Right ventricle myocardium inferior (tissue), 1 donor: ENCODE measurements at regions not wholly inside any gene's neighbourhood (a gene's known extent, or its start where the extent isn't known, plus 50 kb on each side); places are given as distances from the start of the nearest gene placed in this dataset.

Source experiments
- ATAC-seq: fragments of 200-7000 bp; cut with Tn5 transposase; one replicate; pipeline ENCODE4 v1.9.1; 2020; ENCODE audit warnings: mild to moderate bottlenecking, moderate library complexity
- DNase-seq: peaks from one replicate; pipeline ENCODE4 v3.0.0; 2021; ENCODE audit errors: missing footprints
- intact Hi-C: fragments of 100-400 bp; cut with DNase I; formaldehyde crosslinking; loops from one replicate; pipeline ENCODE4 v1.11.0; 2022
- donor health status: DM: no; HTN: yes; CAD: no; lungs with severe emphysema.

DNA sequence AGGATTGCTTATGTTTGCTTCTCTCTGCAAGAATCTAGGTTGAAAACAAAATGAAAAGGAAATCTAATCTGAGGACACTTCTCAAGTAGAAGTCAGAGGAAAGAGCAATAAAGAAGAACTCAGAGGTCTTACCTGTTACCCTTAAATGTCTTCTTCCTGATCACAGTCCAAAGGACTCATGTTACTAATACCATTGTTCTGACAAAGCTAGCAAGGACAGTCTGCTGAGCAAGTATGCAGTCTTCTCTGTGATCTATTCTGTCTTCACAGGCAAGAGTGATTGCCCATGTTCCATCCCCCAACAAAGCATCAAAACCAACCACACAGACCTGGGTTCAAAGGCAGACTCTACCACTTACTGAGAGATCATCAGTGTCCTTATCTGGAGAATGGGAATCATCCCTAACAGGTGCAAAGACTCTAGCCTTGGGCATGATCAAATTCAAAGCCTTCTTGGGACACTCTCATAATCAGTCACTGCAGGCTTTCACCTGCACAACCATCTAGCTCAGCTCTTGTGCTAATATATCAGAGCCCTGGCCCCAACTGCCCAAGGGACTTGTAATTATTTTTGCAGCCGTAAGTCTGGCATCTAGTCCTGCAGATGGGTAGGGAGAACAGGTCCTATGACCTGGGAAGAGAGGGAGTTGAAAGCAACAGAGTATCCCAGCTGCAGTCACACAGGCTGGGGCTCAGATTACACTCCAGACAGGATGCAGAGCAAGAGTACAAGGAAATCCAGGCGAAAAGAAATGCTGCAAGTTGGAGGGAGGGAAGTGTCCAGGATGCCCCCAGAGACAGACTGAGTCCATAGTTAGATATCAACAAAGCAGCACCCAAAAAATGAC, 97.9 kb upstream of the NUDT4 start:
- ATAC-seq (no peak), DNase-seq (no peak)
- intact Hi-C loops = no loop called here

DNA sequence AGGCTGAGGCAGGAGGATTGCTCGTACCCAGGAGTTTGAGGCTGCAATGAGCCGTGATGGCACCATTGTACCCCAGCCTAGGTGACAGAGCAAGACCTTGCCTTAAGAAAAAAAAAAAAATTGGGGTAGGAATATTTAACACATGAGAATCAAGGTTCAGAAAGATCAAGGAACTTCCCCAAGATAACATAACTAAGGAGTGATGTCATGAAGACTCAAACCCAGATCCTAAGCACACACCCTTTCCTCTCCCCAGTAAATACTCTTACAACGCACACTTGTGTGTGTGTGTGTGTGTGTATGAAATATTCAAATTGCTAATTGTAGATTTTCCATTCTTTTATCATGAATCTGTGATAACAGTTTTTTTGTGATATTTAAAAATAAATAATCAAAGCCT, 90.6 kb upstream of the NUDT4 start:
- ATAC-seq (no peak), DNase-seq (no peak)
- intact Hi-C loops = no loop called here

DNA sequence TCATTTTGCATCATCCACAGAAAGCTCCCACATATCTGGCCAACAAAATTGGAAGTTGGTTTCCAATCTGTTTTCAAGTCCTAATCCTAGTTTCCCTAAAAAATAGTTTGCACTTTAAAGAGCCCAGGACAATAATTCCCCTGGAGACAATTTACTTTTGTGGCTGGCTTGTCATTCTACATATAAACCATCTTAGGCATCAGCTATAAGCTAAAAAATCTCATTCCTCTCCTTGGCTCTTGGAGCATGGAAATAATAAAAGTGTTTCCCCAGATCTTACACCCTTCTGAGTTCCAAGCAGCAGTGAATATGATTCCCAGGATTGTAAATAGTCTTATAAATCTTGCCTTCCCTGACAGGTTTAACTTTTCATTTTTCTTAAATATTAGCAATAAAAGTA, 89.1 kb upstream of the NUDT4 start:
- DNase-seq (no peak), ATAC-seq (no peak)
- intact Hi-C loops = no loop called here

DNA sequence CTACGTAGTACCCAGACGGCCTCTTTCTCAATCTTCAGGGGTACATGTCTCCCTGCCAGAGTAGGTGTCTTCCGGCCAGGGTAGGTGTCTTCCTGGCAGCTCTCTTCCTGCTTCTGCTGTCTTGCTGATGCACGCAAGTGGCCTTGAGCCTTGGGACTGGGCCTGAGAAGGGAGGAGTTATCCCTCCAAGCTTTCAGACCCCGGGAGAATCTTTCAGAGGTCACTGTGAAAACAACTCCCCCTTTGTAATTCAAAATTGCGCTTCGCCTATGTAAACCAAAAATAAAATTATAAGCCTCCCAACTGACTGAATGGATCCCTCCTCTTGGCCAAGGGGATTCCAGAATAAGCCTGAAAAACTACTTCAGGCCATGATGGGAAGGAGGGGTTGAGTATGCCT, 87.3 kb upstream of the NUDT4 start:
- no peak for DNase-seq
- intact Hi-C loops = no loop called here
- no peak for ATAC-seq

DNA sequence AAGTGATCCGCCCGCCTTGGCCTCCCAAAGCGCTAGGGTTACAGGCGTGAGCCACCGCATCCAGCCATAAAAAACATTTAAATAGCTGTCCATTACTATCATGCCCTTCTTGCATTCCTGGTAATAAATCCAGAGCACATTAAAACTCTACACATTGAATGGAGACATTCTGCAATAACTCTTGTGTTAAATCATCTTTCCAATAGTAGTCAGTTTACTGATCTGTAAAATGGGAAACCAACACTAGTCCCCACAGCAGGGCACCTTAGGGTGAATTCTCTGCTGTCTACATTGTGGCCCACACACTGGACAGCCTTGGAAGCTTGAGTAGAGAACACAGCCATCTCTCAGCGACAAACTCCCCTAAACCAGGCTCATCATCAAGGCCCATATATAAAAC, 85.5 kb upstream of the NUDT4 start:
- ATAC-seq (no peak), DNase-seq (no peak)
- intact Hi-C loops = no loop called here

DNA sequence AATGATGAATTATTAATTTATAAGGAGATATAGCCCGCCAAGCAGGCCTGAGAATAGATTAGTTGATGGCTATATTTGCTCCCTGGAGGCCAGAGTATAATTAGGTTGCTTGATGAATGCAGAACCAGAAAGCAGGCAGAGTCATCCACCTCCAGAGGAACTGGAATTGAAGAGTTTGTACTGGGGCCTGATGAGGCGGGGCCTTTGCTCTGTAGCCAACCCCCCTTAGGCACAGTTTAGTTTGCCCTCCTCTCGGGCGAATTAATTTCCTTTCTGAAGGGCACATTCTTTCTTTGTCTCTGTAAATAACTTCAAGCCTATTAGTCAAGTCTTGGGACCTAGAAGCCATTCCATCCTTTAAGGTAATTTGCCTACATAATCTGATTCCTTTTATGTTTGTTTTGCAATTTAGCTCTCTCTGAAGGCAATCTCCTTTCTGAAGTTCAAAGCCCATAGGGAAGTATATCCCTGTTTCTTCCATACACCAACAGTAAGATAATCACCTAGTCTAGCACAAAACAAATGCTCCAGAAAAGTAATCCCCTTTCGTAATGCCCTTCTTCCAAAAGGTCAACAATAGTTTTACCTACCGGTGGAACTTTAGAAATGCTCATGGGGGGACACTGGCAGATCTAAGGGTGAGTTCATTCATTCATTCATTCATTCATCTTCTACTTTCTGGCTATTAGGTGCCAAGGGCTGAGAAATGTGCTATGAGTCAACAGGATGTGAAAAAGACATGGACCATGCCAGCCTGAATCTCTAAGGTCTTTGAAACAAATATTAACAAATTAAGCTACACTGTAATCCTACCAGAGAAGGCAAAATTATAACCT, 84.8 kb upstream of the NUDT4 start:
- DNase-seq = no peak
- ATAC-seq = no peak
- intact Hi-C loops = no loop called here

DNA sequence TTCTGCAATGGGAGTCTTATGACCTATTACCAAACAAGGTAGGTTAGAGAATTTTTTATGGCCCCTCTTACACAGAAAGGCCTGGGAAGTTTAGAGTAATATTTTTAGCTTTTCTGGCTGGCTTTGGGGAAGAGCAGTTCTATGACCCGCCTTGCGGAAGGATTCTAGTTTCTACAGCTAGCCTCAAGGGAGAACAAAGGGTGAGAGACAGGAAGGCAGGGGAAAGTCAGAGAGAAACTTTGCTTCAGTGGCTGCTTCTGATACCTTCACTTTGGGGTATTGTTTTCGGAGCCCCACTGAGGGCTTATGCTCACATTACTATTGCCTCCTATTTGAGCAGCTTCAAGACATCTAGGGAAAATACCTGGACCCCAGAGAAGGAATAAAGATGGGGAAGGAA, 80.7 kb upstream of the NUDT4 start:
- ATAC-seq (no peak), DNase-seq (no peak)
- intact Hi-C loops = no loop called here

DNA sequence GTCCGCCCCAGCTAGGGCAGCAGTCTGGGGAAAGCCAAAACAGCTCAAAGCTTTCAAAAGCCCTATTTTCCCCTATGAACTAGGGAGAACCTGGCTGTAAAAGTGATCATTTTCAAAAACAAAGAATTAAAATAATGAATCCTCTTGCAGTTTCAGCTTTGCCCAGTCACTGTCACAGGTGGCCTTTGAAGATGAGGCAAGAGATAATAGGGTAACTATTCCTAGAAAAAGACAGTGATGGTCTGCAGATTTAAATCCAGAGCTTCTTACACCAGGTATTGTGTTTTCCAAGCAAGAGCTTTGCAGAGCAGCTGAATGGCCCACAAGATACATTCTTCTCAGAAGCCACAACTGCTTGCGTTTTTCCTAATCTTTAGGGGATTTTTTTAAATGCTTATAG, 80.2 kb upstream of the NUDT4 start:
- intact Hi-C loops = no loop called here
- no peak for ATAC-seq

DNA sequence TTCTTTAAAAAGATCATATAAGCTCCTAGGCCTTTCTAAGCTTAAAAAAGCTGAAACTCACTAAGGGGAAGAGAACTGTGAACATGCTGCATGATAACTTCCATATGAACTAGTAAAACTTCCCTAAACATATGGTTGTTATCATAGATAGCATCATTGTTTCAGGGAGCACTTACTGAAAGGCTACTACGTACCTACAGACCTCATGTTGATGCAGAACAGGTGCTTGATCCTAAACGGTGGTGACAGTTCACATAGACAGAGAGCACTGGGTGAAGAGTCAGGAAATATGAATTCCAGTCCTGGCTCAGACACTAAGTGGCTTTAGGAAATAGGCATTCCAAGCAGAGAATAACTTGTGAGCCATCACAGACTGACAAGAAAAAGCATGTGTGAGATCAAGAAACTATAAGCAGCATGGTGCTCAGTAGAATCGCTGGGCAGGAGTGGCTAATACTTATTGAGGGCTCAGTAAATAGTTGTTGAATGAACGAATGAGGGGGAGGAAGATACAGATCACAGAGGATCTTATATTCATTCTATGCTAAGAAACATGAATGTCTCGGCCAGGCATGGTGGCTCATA, 78.4 kb upstream of the NUDT4 start:
- intact Hi-C loops = no loop called here
- DNase-seq = no peak
- ATAC-seq = no peak

More for the DNA sequence above, 80.2 kb upstream of the NUDT4 start:
- DNase-seq = no peak

DNA sequence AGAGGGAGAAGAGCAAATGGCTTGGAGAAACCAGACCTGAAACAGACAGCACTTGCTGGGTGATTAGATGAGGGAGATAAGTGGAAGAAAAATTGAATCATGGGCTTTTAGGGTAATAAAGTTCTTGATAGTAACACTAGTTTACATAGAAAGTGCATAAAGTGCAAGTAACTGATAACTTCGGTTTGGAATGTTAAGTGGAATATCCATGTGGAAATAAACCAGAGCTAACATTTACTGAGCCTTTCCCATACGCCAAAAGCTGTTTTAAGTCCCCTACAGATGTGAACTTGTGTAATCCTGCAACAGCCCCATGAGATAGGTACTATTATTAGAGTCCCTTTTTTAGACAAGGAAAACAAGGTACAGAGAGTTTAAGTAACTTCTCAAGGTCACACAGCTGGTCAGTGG, 77.1 kb upstream of the NUDT4 start:
- ATAC-seq (peak; percentile 68), DNase-seq (no peak)
- intact Hi-C loops = loop anchor here (5.0 kb wide), 2 partner anchors 118 to 173 kb away; no protein-coding TSS in a partner anchor

DNA sequence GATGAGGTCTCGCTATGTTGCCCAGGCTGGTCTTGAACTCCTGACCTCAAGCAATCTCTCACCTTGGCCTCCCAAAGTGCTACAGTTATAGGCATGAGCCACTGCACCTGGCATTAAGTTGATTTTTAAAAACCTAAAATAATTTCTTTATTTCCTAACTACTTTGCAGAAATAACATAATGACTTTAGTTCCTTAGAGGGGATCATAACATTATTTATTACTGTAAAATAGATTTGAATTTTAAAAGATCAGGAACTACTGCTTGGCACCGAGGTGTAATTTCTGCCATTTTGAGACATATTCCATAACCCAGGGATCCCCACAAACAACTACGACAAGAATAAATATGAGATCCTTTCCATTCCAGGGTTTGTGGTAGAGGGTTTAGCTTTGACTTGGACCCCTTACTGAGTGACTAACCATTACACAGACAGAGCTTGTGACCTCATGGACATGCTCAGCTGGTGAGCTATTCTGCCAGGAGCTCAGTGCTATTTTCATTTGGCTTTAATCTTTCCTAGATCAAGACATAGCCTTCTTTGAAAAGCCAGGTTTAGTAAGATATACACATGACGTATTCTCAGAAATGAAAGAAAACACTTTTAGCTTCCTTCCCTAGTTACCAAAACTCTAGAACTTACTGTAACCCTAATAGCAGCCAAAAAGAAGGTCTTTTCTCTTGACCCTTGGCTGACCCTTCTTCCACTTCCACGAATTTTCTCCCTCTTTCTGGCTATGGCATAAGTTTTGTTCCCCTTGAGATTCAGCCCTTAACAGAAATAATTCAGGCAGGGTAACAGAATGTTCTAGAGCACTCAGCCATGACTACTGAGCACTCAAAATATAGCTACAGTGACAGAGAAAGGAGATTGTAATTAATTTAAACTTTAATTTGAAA, 75.1 kb upstream of the NUDT4 start:
- intact Hi-C loops = loop anchor here (2.0 to 5.0 kb wide), 3 partner anchors 74 to 175 kb away; partner anchors contain the start of gene NUDT4
- no peak for DNase-seq
- ATAC-seq = peak; percentile 80

DNA sequence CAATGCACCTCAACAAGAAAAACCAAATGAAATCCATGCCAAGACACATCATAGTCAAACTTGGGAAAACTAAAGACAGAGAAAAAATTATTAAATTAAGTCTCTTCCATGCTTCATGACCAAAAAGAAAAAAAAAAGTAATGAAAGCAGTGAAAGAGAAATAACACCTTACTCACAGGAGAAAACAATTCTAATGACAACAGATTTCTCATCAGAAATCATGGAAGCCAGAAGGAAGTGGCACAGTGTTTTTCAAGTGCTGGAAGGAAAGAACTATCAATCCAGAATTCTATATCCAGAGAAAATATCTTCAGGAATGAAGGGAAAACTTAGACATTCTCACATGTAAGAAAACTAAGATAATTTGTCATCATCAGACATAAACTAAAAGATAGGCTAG, 71.1 kb upstream of the NUDT4 start:
- ATAC-seq (no peak), DNase-seq (no peak)
- intact Hi-C loops = loop anchor here (5.0 kb wide), 1 partner anchor 46 kb away; no protein-coding TSS in a partner anchor

DNA sequence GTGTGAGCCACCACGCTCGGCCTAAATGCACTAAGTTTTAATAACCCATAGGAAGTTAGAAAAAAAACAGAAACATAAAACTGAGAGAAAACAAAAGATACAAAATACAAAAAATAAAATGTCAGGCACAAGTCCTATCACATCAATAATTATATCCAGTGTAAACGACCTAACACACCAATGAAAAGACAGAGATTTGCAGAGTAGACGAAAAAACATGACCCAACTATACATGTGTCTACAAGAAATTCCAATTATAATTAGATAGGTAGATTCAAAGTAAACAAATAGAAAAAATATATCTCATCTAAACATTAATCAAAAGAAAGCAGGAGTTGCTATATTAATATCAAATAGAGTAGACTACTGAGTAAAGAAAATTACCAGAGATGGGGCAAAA, 69.4 kb upstream of the NUDT4 start:
- ATAC-seq (no peak), DNase-seq (no peak)
- intact Hi-C loops = loop anchor here (5.0 kb wide), 1 partner anchor 44 kb away; no protein-coding TSS in a partner anchor

DNA sequence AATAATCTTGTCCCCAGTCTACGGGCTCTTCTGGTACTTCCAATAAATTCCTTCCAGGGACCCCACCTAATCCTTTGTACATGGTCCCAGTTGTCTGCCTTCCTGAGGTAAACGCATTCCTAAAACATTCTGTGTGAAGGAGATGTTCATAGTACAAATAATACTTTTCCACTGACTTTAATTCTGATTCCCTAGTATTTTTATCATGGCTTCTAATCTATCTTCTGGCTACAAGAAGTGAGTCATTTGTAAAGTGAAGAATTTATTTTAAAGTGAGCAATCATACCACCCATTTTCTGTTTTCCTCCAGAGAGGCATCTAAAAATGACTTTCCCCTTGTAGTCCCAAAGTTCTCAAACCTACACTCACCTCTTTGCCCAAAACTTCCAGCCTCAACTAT, 65.9 kb upstream of the NUDT4 start:
- ATAC-seq = no peak
- DNase-seq = no peak
- intact Hi-C loops = no loop called here

DNA sequence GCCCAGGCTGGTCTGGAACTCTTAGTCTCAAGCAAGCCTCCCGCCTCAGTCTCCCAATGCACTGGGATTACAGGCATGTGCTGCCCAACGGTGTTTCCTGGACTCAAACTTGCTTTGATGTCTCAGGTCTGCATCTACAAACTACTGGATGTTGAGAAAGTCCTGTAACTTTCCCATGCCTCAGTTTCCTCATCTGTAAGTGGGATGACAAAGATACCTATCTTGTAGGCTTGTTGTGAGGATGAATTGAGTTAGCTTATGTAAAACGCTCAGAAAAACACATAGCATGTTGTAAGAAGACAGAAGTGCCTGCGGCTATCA, 63.6 kb upstream of the NUDT4 start:
- ATAC-seq (no peak), DNase-seq (no peak)
- intact Hi-C loops = no loop called here

DNA sequence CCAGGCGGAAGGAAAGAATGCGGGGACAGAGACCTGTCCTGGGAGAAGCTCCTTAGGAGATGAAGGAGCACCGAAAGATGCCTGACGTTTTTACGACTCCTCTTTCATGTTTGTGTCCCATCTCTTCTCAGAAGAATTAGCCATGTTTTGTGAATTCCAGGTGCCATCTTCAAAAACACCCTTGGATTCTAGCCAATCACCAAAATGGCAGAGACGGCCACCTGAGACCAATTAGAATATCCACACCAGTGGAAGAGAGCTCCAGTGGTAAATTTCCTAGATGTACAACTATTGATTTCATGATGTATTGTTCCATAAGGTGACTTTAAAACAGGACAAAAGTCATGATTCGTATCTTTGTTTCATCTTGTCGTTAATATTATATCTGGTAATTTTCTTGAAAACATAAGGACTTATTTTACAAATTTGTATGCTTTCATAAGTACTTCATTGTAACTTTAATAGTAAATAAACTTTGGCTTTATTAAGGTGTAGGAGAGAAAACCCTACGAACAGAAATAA, 62.3 kb upstream of the NUDT4 start:
- no peak for DNase-seq
- no peak for ATAC-seq
- intact Hi-C loops = no loop called here

DNA sequence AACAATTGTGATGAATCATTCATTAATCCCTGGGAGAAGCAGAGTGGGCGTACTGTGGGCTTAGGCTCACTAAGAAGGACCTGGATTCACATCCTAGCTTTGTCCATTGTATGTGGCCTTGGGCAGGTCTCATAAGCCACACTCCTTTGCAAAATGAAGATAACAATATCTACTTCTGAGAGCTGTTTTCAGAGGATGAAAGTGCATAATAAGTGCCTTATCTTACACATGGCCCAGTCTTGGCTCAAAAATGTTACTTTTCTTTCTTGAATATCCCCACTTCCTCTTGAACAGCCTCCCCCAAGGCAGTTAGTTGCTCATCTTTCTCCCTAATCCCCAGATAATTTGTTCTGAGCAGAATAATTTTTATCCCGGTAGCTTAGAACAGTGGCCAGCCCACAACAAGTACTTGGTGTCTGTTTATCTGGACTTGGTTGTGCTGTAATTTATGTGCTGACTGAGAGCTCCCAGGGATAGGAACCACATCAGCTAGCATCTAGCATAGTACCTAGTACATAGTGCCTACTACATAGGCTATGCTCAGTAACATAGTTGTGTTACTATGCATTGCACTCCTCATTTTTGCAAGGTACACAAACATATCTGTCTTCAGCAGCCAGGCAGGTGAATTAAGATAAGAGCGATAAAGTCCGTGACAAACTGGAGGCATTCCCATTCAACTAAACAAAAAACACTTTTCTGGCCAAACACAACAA, 61.7 kb upstream of the NUDT4 start:
- ATAC-seq (peak; percentile 57), DNase-seq (no peak)
- intact Hi-C loops = no loop called here

DNA sequence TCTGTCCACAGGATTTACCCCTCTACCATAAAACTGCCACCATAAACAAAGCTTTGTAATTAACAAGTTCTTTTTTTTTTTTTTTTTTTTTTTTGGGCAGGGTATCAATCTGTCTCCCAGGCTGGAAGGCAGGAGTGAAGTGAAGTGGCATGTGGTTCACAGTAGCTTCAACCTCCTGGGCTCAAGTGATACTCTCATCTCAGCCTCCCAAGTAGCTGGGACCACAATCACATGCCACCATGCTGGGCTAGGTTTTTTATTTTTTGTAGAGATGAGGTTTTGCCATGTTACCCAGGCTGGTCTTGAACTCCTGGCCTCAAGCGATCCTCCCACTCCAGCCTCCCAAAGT, 61.1 kb upstream of the NUDT4 start:
- ATAC-seq (no peak), DNase-seq (no peak)
- intact Hi-C loops = no loop called here
